CD14-positive monocyte (primary cell): ENCODE measurements at regions not wholly inside any gene's neighbourhood (a gene's known extent, or its start where the extent isn't known, plus 50 kb on each side); places are given as distances from the start of the nearest gene placed in this dataset. TPM values are rescaled to one million over a fixed set of nuclear protein-coding genes. Genes with fewer than 3 reads are reported as not detected.

Experiments
- DNase-seq, 3 donors: peaks; one replicate each; pipeline ENCODE4 v3.0.0-alpha.2; 2011 to 2022
- H2AFZ ChIP-seq: 2 replicates; pipeline ENCODE4 v1.6.0; 2012; ENCODE audit warnings: mild to moderate bottlenecking, low read depth, low read length, inconsistent platforms; ENCODE audit not compliant: insufficient read depth, poor library complexity, severe bottlenecking
- H3K27ac ChIP-seq, 2 donors: 1 replicate in 1 of 2; 2 replicates in 1 of 2; pipeline ENCODE4 v1.5.1; 2012 to 2013; ENCODE audit warnings: low read length in 2 of 2, control low read depth in 1 of 2, inconsistent platforms in 1 of 2, low read depth in 1 of 2, mild to moderate bottlenecking in 1 of 2
- H3K27me3 ChIP-seq, 2 donors: one replicate each; pipeline versions ENCODE4 v1.6.0 to v1.6.1; 2011 to 2013; ENCODE audit warnings: low read length in 2 of 2; ENCODE audit not compliant: control insufficient read depth in 2 of 2, insufficient read depth in 2 of 2
- H3K36me3 ChIP-seq, 2 donors: replicated peaks in 1 of 2; 1 replicate in 1 of 2; 2 replicates in 1 of 2; pipeline versions ENCODE4 v1.5.1 to v1.6.1; 2012 to 2013; ENCODE audit warnings: low read length in 2 of 2, control low read depth in 1 of 2, inconsistent platforms in 1 of 2, mild to moderate bottlenecking in 1 of 2; ENCODE audit not compliant: insufficient read depth in 2 of 2, control insufficient read depth in 1 of 2
- H3K4me1 ChIP-seq, 2 donors: 1 replicate in 1 of 2; 2 replicates in 1 of 2; pipeline versions ENCODE4 v1.5.1 to v1.6.1; 2012 to 2013; ENCODE audit warnings: low read length in 2 of 2, control low read depth in 1 of 2, inconsistent platforms in 1 of 2, mild to moderate bottlenecking in 1 of 2, moderate library complexity in 1 of 2; ENCODE audit not compliant: insufficient read depth in 2 of 2, control insufficient read depth in 1 of 2
- H3K4me2 ChIP-seq: replicated peaks from 2 replicates; pipeline ENCODE3; 2012; ENCODE audit warnings: low read length, moderate library complexity, mild to moderate bottlenecking; ENCODE audit not compliant: poor library complexity, severe bottlenecking; ENCODE audit errors: extremely low read depth
- H3K4me3 ChIP-seq, 3 experiments: fragments of 200-600 bp in 1 of 3; sonication (generic) in 1 of 3; replicated peaks in 1 of 3; 1 replicate in 2 of 3; 2 replicates in 1 of 3; pipeline ENCODE4 v1.5.1; 2011 to 2013; ENCODE audit warnings: low read length in 3 of 3, mild to moderate bottlenecking in 3 of 3, control low read depth in 2 of 3, low read depth in 2 of 3, inconsistent platforms in 1 of 3, moderate library complexity in 1 of 3
- H3K79me2 ChIP-seq: 2 replicates; pipeline ENCODE4 v1.6.0; 2012; ENCODE audit warnings: mild to moderate bottlenecking, control low read depth, inconsistent platforms, low read length, moderate library complexity; ENCODE audit not compliant: insufficient read depth
- H3K9ac ChIP-seq: 2 replicates; pipeline ENCODE4 v1.6.0; 2017; ENCODE audit warnings: low read length, mild to moderate bottlenecking; ENCODE audit not compliant: insufficient read depth, poor library complexity, severe bottlenecking
- H3K9me3 ChIP-seq, 2 donors: replicated peaks in 1 of 2; 1 replicate in 1 of 2; 2 replicates in 1 of 2; pipeline versions ENCODE4 v1.5.1 to v1.6.1; 2012 to 2013; ENCODE audit warnings: low read length in 2 of 2, control low read depth in 1 of 2; ENCODE audit not compliant: control insufficient read depth in 1 of 2, insufficient read depth in 1 of 2
- H4K20me1 ChIP-seq: 2 replicates; pipeline ENCODE4 v1.6.0; 2012; ENCODE audit warnings: mild to moderate bottlenecking, low read length, control low read depth, moderate library complexity; ENCODE audit not compliant: insufficient read depth
- H3K27ac Mint-ChIP-seq, 7 donors: one replicate each; pipeline ENCODE4 v1.8.0; 2020; ENCODE audit warnings: mild to moderate bottlenecking in 7 of 7, mixed read lengths in 7 of 7, moderate library complexity in 6 of 7, inconsistent platforms in 2 of 7
- H3K27me3 Mint-ChIP-seq, 3 donors: one replicate each; pipeline ENCODE4 v1.8.0; 2021 to 2022; ENCODE audit warnings: low read depth in 3 of 3, mild to moderate bottlenecking in 3 of 3, mixed read lengths in 3 of 3, moderate library complexity in 3 of 3, inconsistent platforms in 1 of 3
- H3K36me3 Mint-ChIP-seq, 2 donors: one replicate each; pipeline ENCODE4 v1.8.0; 2020; ENCODE audit warnings: mixed read lengths in 2 of 2, inconsistent platforms in 1 of 2, mild to moderate bottlenecking in 1 of 2
- H3K4me1 Mint-ChIP-seq: one replicate; pipeline ENCODE4 v1.8.0; 2020; ENCODE audit warnings: mild to moderate bottlenecking, mixed read lengths
- H3K4me3 Mint-ChIP-seq, 2 donors: one replicate each; pipeline ENCODE4 v1.8.0; 2020; ENCODE audit warnings: mild to moderate bottlenecking in 2 of 2, mixed read lengths in 2 of 2, moderate library complexity in 1 of 2
- H3K9me3 Mint-ChIP-seq, 7 donors: one replicate each; pipeline ENCODE4 v1.8.0; 2020 to 2022; ENCODE audit warnings: mixed read lengths in 7 of 7, mild to moderate bottlenecking in 6 of 7, moderate library complexity in 6 of 7, inconsistent platforms in 2 of 7
- CTCF ChIP-seq: fragments of 200-600 bp; IDR thresholded peaks from one replicate; pipeline ENCODE4 v1.8.0; 2022; ENCODE audit warnings: antibody characterized with exemption, mild to moderate bottlenecking
- WGBS: methylation state at CpG from one replicate; pipeline ENCODE4 v1.1.5; 2013; ENCODE audit warnings: missing lambda C conversion rate; ENCODE audit not compliant: insufficient coverage; 5-methylcytosine and 5-hydroxymethylcytosine counted together
- intact Hi-C, 2 donors: fragments of 100-400 bp; cut with micrococcal nuclease; formaldehyde crosslinking; loops; one replicate each; pipeline versions ENCODE4 v1.15.0 to v1.15.1; 2023
- small RNA-seq: library from RNA; depleted of rRNA; stranded (forward); fragments of <200 nt; gene quantifications from one replicate; pipeline ENCODE3, GENCODE V24; 2012; ENCODE audit warnings: low read depth; ENCODE audit not compliant: insufficient read length

GRCh38 chr11:13227676-13228255 is 49.8 kb upstream of the BMAL1 start:
- Mint-ChIP-seq H3K36me3 (no peaks in the 10 kb centered on the region), H3K4me3 (no peak overlapping the region), H3K27me3 (peaks cover 0 to 3% (median 2%) of the 10 kb centered on the region in 3 donors), H3K27ac (no peak overlapping the region), H3K4me1 (no peaks in the 10 kb centered on the region), H3K9me3 (no peaks in the 10 kb centered on the region)
- no peak for TF ChIP-seq CTCF
- Histone ChIP-seq H3K36me3 (no peaks in the 10 kb centered on the region), H3K4me3 (no peak overlapping the region), H3K79me2 (no peaks in the 10 kb centered on the region), H3K4me2 (no peak overlapping the region), H3K27ac (no peak overlapping the region), H3K4me1 (no peaks in the 10 kb centered on the region), H3K9ac (no peak overlapping the region), H3K9me3 (no peaks in the 10 kb centered on the region), H4K20me1 (no peaks in the 10 kb centered on the region), H3K27me3 (peaks cover 0 to 6% of the 10 kb centered on the region in 2 donors), H2AFZ (no peak overlapping the region)
- WGBS: 16% methylated on average over 3 of the region's 4 CpGs
- intact Hi-C loops: no loop called here
- DNase-seq: no peak

Small RNA genes lying in the stretch of these regions (small RNA-seq; reads per million reads assigned to genes)
- gene AC022878.1: not detected
